GM23248 (cell line): ENCODE measurements at regions not wholly inside any gene's neighbourhood (a gene's known extent, or its start where the extent isn't known, plus 50 kb on each side); places are given as distances from the start of the nearest gene placed in this dataset.

Experiments
- DNase-seq: peaks from one replicate; pipeline ENCODE4 v3.0.0-alpha.2; 2015
- H2AFZ ChIP-seq: fragments of 200-600 bp; sonication (generic); 2 replicates; pipeline ENCODE4 v1.6.1; 2016; ENCODE audit warnings: antibody characterized with exemption
- H3F3A ChIP-seq: fragments of 200-600 bp; sonication (generic); 2 replicates; pipeline ENCODE4 v1.6.1; 2016; ENCODE audit warnings: mild to moderate bottlenecking, antibody characterized with exemption, mixed run types; ENCODE audit not compliant: insufficient read depth
- H3K27ac ChIP-seq: fragments of 200-600 bp; sonication (generic); 2 replicates; pipeline ENCODE4 v1.5.1; 2016; ENCODE audit warnings: mild to moderate bottlenecking
- H3K27me3 ChIP-seq: fragments of 200-600 bp; sonication (generic); replicated peaks from 2 replicates; pipeline ENCODE4 v1.6.1; 2016; ENCODE audit warnings: mild to moderate bottlenecking; ENCODE audit not compliant: insufficient read depth
- H3K36me3 ChIP-seq: fragments of 200-600 bp; sonication (generic); 2 replicates; pipeline ENCODE4 v1.6.1; 2016; ENCODE audit warnings: low read depth, mild to moderate bottlenecking
- H3K4me1 ChIP-seq: fragments of 200-600 bp; sonication (generic); 2 replicates; pipeline ENCODE4 v1.6.1; 2016; ENCODE audit warnings: mild to moderate bottlenecking; ENCODE audit not compliant: insufficient read depth
- H3K4me2 ChIP-seq: fragments of 200-600 bp; sonication (generic); one replicate; pipeline ENCODE4 v1.6.1; 2016; ENCODE audit warnings: mild to moderate bottlenecking; ENCODE audit not compliant: unreplicated experiment
- H3K4me3 ChIP-seq: fragments of 200-600 bp; sonication (generic); 2 replicates; pipeline ENCODE4 v1.5.1; 2016; ENCODE audit warnings: mild to moderate bottlenecking
- H3K79me2 ChIP-seq: fragments of 200-600 bp; sonication (generic); 2 replicates; pipeline ENCODE4 v1.6.1; 2016; ENCODE audit warnings: mild to moderate bottlenecking; ENCODE audit not compliant: insufficient read depth
- H3K9ac ChIP-seq: fragments of 200-600 bp; sonication (generic); 2 replicates; pipeline ENCODE4 v1.6.1; 2016; ENCODE audit warnings: mild to moderate bottlenecking
- H3K9me2 ChIP-seq: fragments of 200-600 bp; sonication (generic); 2 replicates; pipeline ENCODE4 v1.6.1; 2016; ENCODE audit warnings: mixed run types, mild to moderate bottlenecking, moderate library complexity; ENCODE audit not compliant: insufficient read depth
- H3K9me3 ChIP-seq: fragments of 200-600 bp; sonication (generic); one replicate; pipeline ENCODE4 v1.6.1; 2017; ENCODE audit warnings: low read depth
- H4K20me1 ChIP-seq: fragments of 200-600 bp; sonication (generic); 2 replicates; pipeline ENCODE4 v1.6.0; 2016; ENCODE audit not compliant: insufficient read depth
- EZH2 ChIP-seq: fragments of 200-600 bp; sonication (generic); IDR thresholded peaks from 2 replicates; pipeline ENCODE4 v1.6.1; 2018; ENCODE audit warnings: antibody characterized with exemption, mild to moderate bottlenecking; ENCODE audit not compliant: insufficient read depth, poor library complexity, severe bottlenecking
- EZH2phosphoT487 ChIP-seq: fragments of 200-600 bp; sonication (generic); IDR thresholded peaks from 2 replicates; pipeline ENCODE4 v1.6.1; 2018; ENCODE audit warnings: antibody characterized with exemption, moderate library complexity, mild to moderate bottlenecking, low read depth; ENCODE audit not compliant: insufficient read depth
- WGBS, 2 experiments: methylation state at CpG; one replicate each; pipeline ENCODE4 v1.1.6; 2015 to 2017; ENCODE audit warnings: low lambda C conversion rate in 2 of 2, low coverage in 1 of 2; ENCODE audit errors: missing lambda C conversion rate in 2 of 2; 5-methylcytosine and 5-hydroxymethylcytosine counted together
- in situ Hi-C: fragments of 300-500 bp; cut with MboI; formaldehyde crosslinking; loops from 2 replicates; pipeline ENCODE4 v1.15.0; 2020

GRCh38 chr5:109951348-109951747, 261.6 kb downstream of the MAN2A1 start:
- no peaks in the 10 kb centered on the region for H3K79me2 ChIP-seq
- no peak overlapping the region for H2AFZ ChIP-seq
- H3K9ac ChIP-seq: no peak overlapping the region
- H3K4me3 ChIP-seq: no peak overlapping the region
- no peaks in the 10 kb centered on the region for H4K20me1 ChIP-seq
- WGBS, 2 experiments: 67 to 68% methylated on average over 3 of the region's 3 CpGs
- no peaks in the 10 kb centered on the region for H3K27me3 ChIP-seq
- in situ Hi-C loops: no loop called here
- no peaks in the 10 kb centered on the region for H3K9me3 ChIP-seq
- TF ChIP-seq EZH2 (no peak), EZH2phosphoT487 (no peak)
- H3K4me2 ChIP-seq: no peak overlapping the region
- H3F3A ChIP-seq: no peaks in the 10 kb centered on the region
- no peaks in the 10 kb centered on the region for H3K9me2 ChIP-seq
- H3K4me1 ChIP-seq: no peaks in the 10 kb centered on the region
- no peaks in the 10 kb centered on the region for H3K36me3 ChIP-seq
- no peak overlapping the region for H3K27ac ChIP-seq
- no peak for DNase-seq

GRCh38 chr5:109951758-109952157, 262.0 kb downstream of the MAN2A1 start:
- H3K4me1 ChIP-seq: no peaks in the 10 kb centered on the region
- H3K36me3 ChIP-seq: no peaks in the 10 kb centered on the region
- in situ Hi-C loops: no loop called here
- H3K4me3 ChIP-seq: no peak overlapping the region
- H3K27ac ChIP-seq: no peak overlapping the region
- TF ChIP-seq EZH2phosphoT487 (no peak), EZH2 (no peak)
- no peak overlapping the region for H3K9ac ChIP-seq
- H3K9me3 ChIP-seq: no peaks in the 10 kb centered on the region
- DNase-seq: no peak
- H3K4me2 ChIP-seq: no peak overlapping the region
- no peaks in the 10 kb centered on the region for H3K79me2 ChIP-seq
- no peaks in the 10 kb centered on the region for H3K9me2 ChIP-seq
- no peak overlapping the region for H2AFZ ChIP-seq
- no peaks in the 10 kb centered on the region for H3K27me3 ChIP-seq
- no peaks in the 10 kb centered on the region for H4K20me1 ChIP-seq
- no peaks in the 10 kb centered on the region for H3F3A ChIP-seq
- WGBS, 2 experiments: 48 to 50% methylated on average over 5 of the region's 5 CpGs

- no peaks in the 10 kb centered on the region for H3K9me3 ChIP-seq
- no peaks in the 10 kb centered on the region for H4K20me1 ChIP-seq
- no peaks in the 10 kb centered on the region for H3K4me1 ChIP-seq
- no peak overlapping the region for H3K27ac ChIP-seq
- no peaks in the 10 kb centered on the region for H3K9me2 ChIP-seq
- no peaks in the 10 kb centered on the region for H3K79me2 ChIP-seq
- TF ChIP-seq EZH2 (no peak), EZH2phosphoT487 (no peak)
- no peak overlapping the region for H3K9ac ChIP-seq
- H3F3A ChIP-seq: no peaks in the 10 kb centered on the region
- no peak for DNase-seq
- no peak overlapping the region for H3K4me2 ChIP-seq
- in situ Hi-C loops: no loop called here
- no peaks in the 10 kb centered on the region for H3K27me3 ChIP-seq
- H3K36me3 ChIP-seq: no peaks in the 10 kb centered on the region
- no peak overlapping the region for H3K4me3 ChIP-seq
- no peak overlapping the region for H2AFZ ChIP-seq
- 87 to 88% methylated on average over 1 of the region's 1 CpG for WGBS, 2 experiments
Observed at GRCh38 chr5:109953761-109954160, 264.0 kb downstream of the MAN2A1 start.

GRCh38 chr5:109956884-109957283, 267.2 kb downstream of the MAN2A1 start:
- Histone ChIP-seq H3K27me3 (no peaks in the 10 kb centered on the region; the same call in 1 of the 2 replicates), H3K4me2 (no peak overlapping the region), H3K9ac (no peak overlapping the region), H2AFZ (no peak overlapping the region), H3K9me2 (no peaks in the 10 kb centered on the region), H3K4me1 (no peaks in the 10 kb centered on the region), H4K20me1 (no peaks in the 10 kb centered on the region), H3K36me3 (no peaks in the 10 kb centered on the region), H3K9me3 (no peaks in the 10 kb centered on the region), H3K79me2 (no peaks in the 10 kb centered on the region), H3K4me3 (no peak overlapping the region), H3F3A (no peaks in the 10 kb centered on the region), H3K27ac (no peak overlapping the region)
- in situ Hi-C loops: no loop called here
- WGBS, 2 experiments: 42 to 47% methylated on average over 3 of the region's 3 CpGs
- no peak for TF ChIP-seq EZH2
- TF ChIP-seq EZH2phosphoT487: no peak
- DNase-seq: no peak

- no peaks in the 10 kb centered on the region for H3K36me3 ChIP-seq
- no peaks in the 10 kb centered on the region for H4K20me1 ChIP-seq
- no peaks in the 10 kb centered on the region; the same call in 1 of the 2 replicates for H3K27me3 ChIP-seq
- H3K9me2 ChIP-seq: no peaks in the 10 kb centered on the region
- H3K4me3 ChIP-seq: no peak overlapping the region
- no peaks in the 10 kb centered on the region for H3K4me1 ChIP-seq
- TF ChIP-seq EZH2 (no peak), EZH2phosphoT487 (no peak)
- 59 to 62% methylated on average over 5 of the region's 5 CpGs for WGBS, 2 experiments
- no peak overlapping the region for H3K27ac ChIP-seq
- no peaks in the 10 kb centered on the region for H3K79me2 ChIP-seq
- H2AFZ ChIP-seq: no peak overlapping the region
- H3K4me2 ChIP-seq: no peak overlapping the region
- no peak overlapping the region for H3K9ac ChIP-seq
- no peaks in the 10 kb centered on the region for H3K9me3 ChIP-seq
- DNase-seq: no peak
- no peaks in the 10 kb centered on the region for H3F3A ChIP-seq
- in situ Hi-C loops: no loop called here
Observed at GRCh38 chr5:109958082-109958481, 268.4 kb downstream of the MAN2A1 start.
